Esophagus muscularis mucosa (tissue), 4 donors: ENCODE measurements at regions not wholly inside any gene's neighbourhood (a gene's known extent, or its start where the extent isn't known, plus 50 kb on each side); places are given as distances from the start of the nearest gene placed in this dataset.

ENCODE experiments used
- DNase-seq: peaks from one replicate; pipeline ENCODE4 v3.0.0-alpha.2; 2017; ENCODE audit errors: extremely low spot score
- H3K27ac ChIP-seq, 4 donors: fragments of 200-600 bp; sonication (generic); replicated peaks in 1 of 4; 1 replicate in 3 of 4; 2 replicates in 1 of 4; pipeline ENCODE4 v1.5.1; 2016 to 2019; ENCODE audit warnings: mild to moderate bottlenecking in 1 of 4
- H3K27me3 ChIP-seq, 4 donors: fragments of 200-600 bp; sonication (generic); one replicate each; pipeline versions ENCODE4 v1.5.1 to v1.6.0; 2016 to 2019
- H3K36me3 ChIP-seq, 4 donors: fragments of 200-600 bp; sonication (generic); one replicate each; pipeline ENCODE4 v1.5.1; 2016 to 2019
- H3K4me1 ChIP-seq, 4 donors: fragments of 200-600 bp; sonication (generic); one replicate each; pipeline ENCODE4 v1.5.1; 2016 to 2019
- H3K4me3 ChIP-seq, 4 donors: fragments of 200-600 bp; sonication (generic); 1 replicate in 2 of 4; 2 replicates in 2 of 4; pipeline ENCODE4 v1.5.1; 2016 to 2019; ENCODE audit warnings: mild to moderate bottlenecking in 4 of 4, moderate library complexity in 1 of 4
- H3K9me3 ChIP-seq, 4 donors: fragments of 200-600 bp; sonication (generic); 1 replicate in 3 of 4; 2 replicates in 1 of 4; pipeline ENCODE4 v1.5.1; 2016 to 2019
- CTCF ChIP-seq, 3 experiments: fragments of 200-600 bp in 2 of 3; fragments of 450-650 bp in 1 of 3; sonication (generic) in 2 of 3; IDR thresholded peaks; one replicate each; pipeline ENCODE4 v1.5.1; 2017 to 2019; ENCODE audit warnings: antibody characterized with exemption in 3 of 3, mild to moderate bottlenecking in 2 of 3, moderate library complexity in 1 of 3
- EP300 ChIP-seq: sonication (generic); formaldehyde crosslinking; IDR thresholded peaks from one replicate; pipeline ENCODE4 v1.6.1; 2017; ENCODE audit warnings: antibody characterized with exemption
- POLR2A ChIP-seq: fragments of 450-650 bp; IDR thresholded peaks from one replicate; pipeline ENCODE4 v1.6.1; 2017; ENCODE audit warnings: antibody characterized with exemption, moderate library complexity, mild to moderate bottlenecking, low read depth
- POLR2AphosphoS5 ChIP-seq, 2 donors: sonication (generic); formaldehyde crosslinking; IDR thresholded peaks; one replicate each; pipeline ENCODE4 v1.6.1; 2017; ENCODE audit warnings: antibody characterized with exemption in 2 of 2
- WGBS: methylation state at CpG from one replicate; pipeline ENCODE4 v1.1.5; 2018; 5-methylcytosine and 5-hydroxymethylcytosine counted together
- intact Hi-C: fragments of 100-400 bp; cut with DNase I; formaldehyde crosslinking; loops from one replicate; pipeline ENCODE4 v1.15.1; 2023

- Histone ChIP-seq H3K4me3 (peak overlapping the region in 1 of 4 donors; percentile 14), H3K4me1 (peaks cover 0 to 9% (median 0%) of the 10 kb centered on the region in 4 donors), H3K27ac (no peak overlapping the region), H3K27me3 (peaks cover 0 to 17% (median 0%) of the 10 kb centered on the region in 4 donors), H3K9me3 (no peaks in the 10 kb centered on the region), H3K36me3 (no peaks in the 10 kb centered on the region)
- no peak for DNase-seq
- TF ChIP-seq EP300 (no peak), POLR2A (no peak), CTCF (IDR thresholded peaks at IDR 0.05) (no peak), POLR2AphosphoS5 (IDR thresholded peaks at IDR 0.05) (no peak)
- WGBS: 80% methylated on average over 41 of the region's 41 CpGs
- intact Hi-C loops: no loop called here
These were observed 61.9 kb downstream of the FOXL3 start for GRCh38 chr7:351681-352480.

- H3K36me3 ChIP-seq: no peaks in the 10 kb centered on the region
- no peak overlapping the region for H3K4me3 ChIP-seq
- peaks cover 0 to 35% (median 0%) of the 10 kb centered on the region in 4 donors for H3K27me3 ChIP-seq
- intact Hi-C loops: no loop called here
- no peak for DNase-seq
- no peak for TF ChIP-seq POLR2AphosphoS5 (IDR thresholded peaks at IDR 0.05)
- no peak for TF ChIP-seq CTCF (IDR thresholded peaks at IDR 0.05)
- TF ChIP-seq POLR2A: no peak
- TF ChIP-seq EP300: no peak
- 76% methylated on average over 9 of the region's 28 CpGs for WGBS
- peaks cover 0 to 8% (median 7%) of the 10 kb centered on the region in 4 donors for H3K9me3 ChIP-seq
- H3K4me1 ChIP-seq: peaks cover 0 to 9% (median 0%) of the 10 kb centered on the region in 4 donors
- H3K27ac ChIP-seq: peak overlapping the region in 2 of 4 donors; percentile 19 to 27
These were observed 63.9 kb downstream of the FOXL3 start for GRCh38 chr7:353746-354325.

- peaks cover 0 to 45% (median 0%) of the 10 kb centered on the region in 4 donors for H3K27me3 ChIP-seq
- whole genome bisulfite sequencing: 95% methylated on average over 16 of the region's 24 CpGs
- no peak for DNase-seq
- peaks cover 0 to 8% (median 7%) of the 10 kb centered on the region in 4 donors for H3K9me3 ChIP-seq
- H3K4me3 ChIP-seq: no peak overlapping the region
- peaks cover 0 to 9% (median under 1%) of the 10 kb centered on the region in 4 donors for H3K4me1 ChIP-seq
- intact Hi-C loops: no loop called here
- H3K36me3 ChIP-seq: no peaks in the 10 kb centered on the region
- H3K27ac ChIP-seq: no peak overlapping the region
- TF ChIP-seq CTCF (IDR thresholded peaks at IDR 0.05): no peak
- TF ChIP-seq EP300: no peak
- TF ChIP-seq POLR2AphosphoS5 (IDR thresholded peaks at IDR 0.05): no peak
- TF ChIP-seq POLR2A: no peak
These were observed 64.9 kb downstream of the FOXL3 start for GRCh38 chr7:354597-355470.

- H3K36me3 ChIP-seq: no peaks in the 10 kb centered on the region
- H3K9me3 ChIP-seq: peaks cover 0 to 8% (median 7%) of the 10 kb centered on the region in 4 donors
- peaks cover 0 to 52% (median 3%) of the 10 kb centered on the region in 4 donors for H3K27me3 ChIP-seq
- 97% methylated on average over 5 of the region's 5 CpGs for WGBS
- H3K4me1 ChIP-seq: peaks cover 0 to 9% (median 4%) of the 10 kb centered on the region in 4 donors
- intact Hi-C loops: no loop called here
- TF ChIP-seq POLR2A: no peak
- no peak for TF ChIP-seq EP300
- TF ChIP-seq POLR2AphosphoS5 (IDR thresholded peaks at IDR 0.05): no peak
- TF ChIP-seq CTCF (IDR thresholded peaks at IDR 0.05): no peak
- H3K4me3 ChIP-seq: no peak overlapping the region
- no peak overlapping the region for H3K27ac ChIP-seq
- DNase-seq: no peak
These were observed 65.6 kb downstream of the FOXL3 start for GRCh38 chr7:355568-355967.
